DND-41 (cell line): ENCODE measurements at regions not wholly inside any gene's neighbourhood (a gene's known extent, or its start where the extent isn't known, plus 50 kb on each side); places are given as distances from the start of the nearest gene placed in this dataset.

Experiments
- EZH2 ChIP-seq: IDR thresholded peaks from 3 replicates; pipeline ENCODE4 v1.6.1; 2012; ENCODE audit warnings: borderline replicate concordance, low read depth, mild to moderate bottlenecking, moderate library complexity, low read length, inconsistent platforms; ENCODE audit not compliant: severe bottlenecking
- TF ChIP-seq, protein P1 (sequence below): IDR thresholded peaks from 2 replicates; pipeline ENCODE4 v1.5.1; 2012; ENCODE audit warnings: borderline replicate concordance, low read length, moderate library complexity, mild to moderate bottlenecking; ENCODE audit not compliant: poor library complexity, severe bottlenecking; ENCODE audit errors: extremely low read depth

DNA sequence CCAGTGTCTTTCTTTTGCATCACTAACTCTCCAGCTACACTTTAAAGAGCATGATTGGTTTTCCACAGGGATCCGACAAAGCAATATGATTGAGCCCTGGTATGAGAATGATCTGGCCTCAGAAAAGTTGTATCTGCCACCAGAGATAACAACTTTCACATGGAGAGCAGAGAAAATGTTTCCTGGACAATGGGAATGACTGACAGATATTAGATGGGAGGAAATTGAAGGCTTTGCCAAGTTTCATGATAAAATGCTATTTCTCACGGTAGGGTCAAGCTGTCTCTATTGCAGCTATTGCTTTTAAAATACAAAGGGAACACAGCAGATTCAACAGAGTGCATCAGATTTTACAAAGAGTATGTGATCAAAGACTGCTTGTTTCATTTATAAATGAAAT lies 56.4 kb upstream of the GLIS3 start:
- TF ChIP-seq, protein P1, sequence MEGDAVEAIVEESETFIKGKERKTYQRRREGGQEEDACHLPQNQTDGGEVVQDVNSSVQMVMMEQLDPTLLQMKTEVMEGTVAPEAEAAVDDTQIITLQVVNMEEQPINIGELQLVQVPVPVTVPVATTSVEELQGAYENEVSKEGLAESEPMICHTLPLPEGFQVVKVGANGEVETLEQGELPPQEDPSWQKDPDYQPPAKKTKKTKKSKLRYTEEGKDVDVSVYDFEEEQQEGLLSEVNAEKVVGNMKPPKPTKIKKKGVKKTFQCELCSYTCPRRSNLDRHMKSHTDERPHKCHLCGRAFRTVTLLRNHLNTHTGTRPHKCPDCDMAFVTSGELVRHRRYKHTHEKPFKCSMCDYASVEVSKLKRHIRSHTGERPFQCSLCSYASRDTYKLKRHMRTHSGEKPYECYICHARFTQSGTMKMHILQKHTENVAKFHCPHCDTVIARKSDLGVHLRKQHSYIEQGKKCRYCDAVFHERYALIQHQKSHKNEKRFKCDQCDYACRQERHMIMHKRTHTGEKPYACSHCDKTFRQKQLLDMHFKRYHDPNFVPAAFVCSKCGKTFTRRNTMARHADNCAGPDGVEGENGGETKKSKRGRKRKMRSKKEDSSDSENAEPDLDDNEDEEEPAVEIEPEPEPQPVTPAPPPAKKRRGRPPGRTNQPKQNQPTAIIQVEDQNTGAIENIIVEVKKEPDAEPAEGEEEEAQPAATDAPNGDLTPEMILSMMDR, result no peak
- TF ChIP-seq EZH2, result no peak
